IMR-90 (cell line): ENCODE measurements at regions not wholly inside any gene's neighbourhood (a gene's known extent, or its start where the extent isn't known, plus 50 kb on each side); places are given as distances from the start of the nearest gene placed in this dataset.

Experiments
- ATAC-seq: fragments of 200-7000 bp; cut with Tn5 transposase; 2 replicates; pipeline ENCODE4 v1.9.1; 2020; ENCODE audit warnings: low read depth, mild to moderate bottlenecking, moderate library complexity
- BruUV-seq: library from RNA; stranded (reverse); fragments of 400-500 nt; replicated peaks from 2 replicates; lab custom pipeline; 2021; lab: Mats Ljungman, UMichigan
- CTCF ChIA-PET: fragments of 300-600 bp; formaldehyde crosslinking; extraction: SDS; loops from one replicate; lab custom pipeline; 2021; ENCODE audit warnings: antibody characterized with exemption; lab: Yijun Ruan, JAX
- POLR2A ChIA-PET: fragments of 300-600 bp; sonication (Branson Sonifier 250); formaldehyde crosslinking; loops from one replicate; lab custom pipeline; 2022; ENCODE audit warnings: antibody characterized with exemption; ENCODE audit not compliant: unreplicated experiment; lab: Charles Lee
- DNase-seq: peaks from one replicate; pipeline ENCODE4 v3.0.0; 2013
- H2AFZ ChIP-seq: replicated peaks from 2 replicates; pipeline ENCODE3; 2013; ENCODE audit warnings: low read length, mild to moderate bottlenecking; ENCODE audit not compliant: poor library complexity
- H2AK5ac ChIP-seq: 2 replicates; pipeline ENCODE4 v1.6.1; 2013; ENCODE audit warnings: low read depth, low read length, inconsistent platforms
- H2AK9ac ChIP-seq: replicated peaks from 2 replicates; pipeline ENCODE3; 2013; ENCODE audit warnings: mild to moderate bottlenecking, low read depth, low read length, moderate library complexity; ENCODE audit not compliant: poor library complexity
- H2BK120ac ChIP-seq: 2 replicates; pipeline ENCODE4 v1.6.1; 2013; ENCODE audit warnings: low read depth, low read length, inconsistent platforms
- H2BK15ac ChIP-seq: 3 replicates; pipeline ENCODE4 v1.6.1; 2013; ENCODE audit warnings: low read depth, low read length, inconsistent platforms
- H2BK20ac ChIP-seq: 2 replicates; pipeline ENCODE4 v1.6.1; 2013; ENCODE audit warnings: low read depth, mild to moderate bottlenecking, inconsistent platforms, low read length, moderate library complexity
- H2BK5ac ChIP-seq: 2 replicates; pipeline ENCODE4 v1.6.1; 2013; ENCODE audit warnings: mild to moderate bottlenecking, low read depth, low read length, inconsistent platforms; ENCODE audit not compliant: poor library complexity, severe bottlenecking
- H3K14ac ChIP-seq: replicated peaks from 2 replicates; pipeline ENCODE4 v1.6.1; 2013; ENCODE audit warnings: low read depth, low read length, inconsistent platforms
- H3K18ac ChIP-seq: 2 replicates; pipeline ENCODE4 v1.6.1; 2013; ENCODE audit warnings: low read depth, low read length, control low read depth
- H3K23ac ChIP-seq: 2 replicates; pipeline ENCODE4 v1.6.1; 2013; ENCODE audit warnings: low read depth, low read length, inconsistent platforms
- H3K27ac ChIP-seq: 2 replicates; pipeline ENCODE4 v1.5.1; 2013; ENCODE audit warnings: mild to moderate bottlenecking, control low read depth, low read length; ENCODE audit not compliant: insufficient read depth
- H3K27me3 ChIP-seq: 2 replicates; pipeline ENCODE4 v1.6.1; 2013; ENCODE audit warnings: low read length; ENCODE audit not compliant: control insufficient read depth, insufficient read depth
- H3K36me3 ChIP-seq: 2 replicates; pipeline ENCODE4 v1.6.1; 2013; ENCODE audit warnings: low read length, mixed read lengths; ENCODE audit not compliant: control insufficient read depth, insufficient read depth
- H3K4ac ChIP-seq: 2 replicates; pipeline ENCODE4 v1.6.1; 2013; ENCODE audit warnings: low read depth, low read length, inconsistent platforms
- H3K4me1 ChIP-seq: 2 replicates; pipeline ENCODE4 v1.6.1; 2013; ENCODE audit warnings: low read length, mixed read lengths; ENCODE audit not compliant: control insufficient read depth, insufficient read depth
- H3K4me2 ChIP-seq: 2 replicates; pipeline ENCODE4 v1.6.1; 2013; ENCODE audit warnings: low read depth, mild to moderate bottlenecking, control low read depth, low read length, moderate library complexity
- H3K4me3 ChIP-seq: 2 replicates; pipeline ENCODE4 v1.5.1; 2013; ENCODE audit warnings: low read depth, mild to moderate bottlenecking, control low read depth, low read length, moderate library complexity; ENCODE audit not compliant: insufficient read depth
- H3K56ac ChIP-seq: 2 replicates; pipeline ENCODE4 v1.6.1; 2013; ENCODE audit warnings: low read length, inconsistent platforms; ENCODE audit not compliant: insufficient read depth; ENCODE audit errors: extremely low read depth
- H3K79me1 ChIP-seq, 2 experiments: 2 replicates each; pipeline ENCODE4 v1.6.1; 2013; ENCODE audit warnings: low read length in 2 of 2, inconsistent platforms in 1 of 2, low read depth in 1 of 2
- H3K9ac ChIP-seq: 2 replicates; pipeline ENCODE4 v1.6.1; 2013; ENCODE audit warnings: low read depth, low read length, control low read depth
- H3K9me1 ChIP-seq: 2 replicates; pipeline ENCODE4 v1.6.1; 2013; ENCODE audit warnings: low read length, inconsistent platforms; ENCODE audit not compliant: insufficient read depth
- H3K9me3 ChIP-seq: 2 replicates; pipeline ENCODE4 v1.6.1; 2013; ENCODE audit warnings: low read length; ENCODE audit not compliant: control insufficient read depth, insufficient read depth
- H4K20me1 ChIP-seq: 2 replicates; pipeline ENCODE4 v1.6.1; 2013; ENCODE audit warnings: low read length, inconsistent platforms; ENCODE audit not compliant: insufficient read depth
- H4K5ac ChIP-seq: 2 replicates; pipeline ENCODE4 v1.6.1; 2013; ENCODE audit warnings: mild to moderate bottlenecking, low read depth, low read length, control low read depth
- H4K8ac ChIP-seq, 2 experiments: 2 replicates each; pipeline ENCODE4 v1.6.1; 2013; ENCODE audit warnings: low read depth in 2 of 2, low read length in 2 of 2, control low read depth in 1 of 2, inconsistent platforms in 1 of 2
- H4K91ac ChIP-seq: 2 replicates; pipeline ENCODE4 v1.6.1; 2013; ENCODE audit warnings: low read depth, low read length, inconsistent platforms; ENCODE audit not compliant: insufficient read depth
- MAFK ChIP-seq: IDR thresholded peaks from 2 replicates; pipeline ENCODE4 v1.6.1; 2012; ENCODE audit warnings: low read depth, low read length, improper control_type of control experiment
- POLR2A ChIP-seq: IDR thresholded peaks from 2 replicates; pipeline ENCODE4 v1.6.1; 2012; ENCODE audit warnings: mild to moderate bottlenecking, low read depth, low read length
- RAD21 ChIP-seq: IDR thresholded peaks from 2 replicates; pipeline ENCODE4 v1.6.1; 2012; ENCODE audit warnings: low read length, improper control_type of control experiment
- RFX5 ChIP-seq: IDR thresholded peaks from 2 replicates; pipeline ENCODE4 v1.8.0; 2012; ENCODE audit warnings: low read depth, mild to moderate bottlenecking, low read length, moderate library complexity
- WGBS, 2 experiments: methylation state at CpG; one replicate each; pipeline versions ENCODE4 v1.1.5 to v1.1.7; 2013; ENCODE audit warnings: missing lambda C conversion rate in 2 of 2; ENCODE audit not compliant: insufficient read length in 1 of 2; ENCODE audit errors: extremely low coverage in 2 of 2; 5-methylcytosine and 5-hydroxymethylcytosine counted together
- dilution Hi-C: fragments of 300-500 bp; cut with HindIII; formaldehyde crosslinking; loops from one replicate; pipeline ENCODE4 v1.14.3; 2018; ENCODE audit warnings: low sequenced_read_pairs; ENCODE audit not compliant: unreplicated experiment
- in situ Hi-C: fragments of 300-500 bp; cut with MboI; formaldehyde crosslinking; loops from 3 replicates; pipeline ENCODE4 v1.14.3; 2019; ENCODE audit warnings: low sequenced_read_pairs, inconsistent platforms, mixed read lengths
- intact Hi-C: fragments of 100-400 bp; cut with micrococcal nuclease; formaldehyde crosslinking; loops from 2 replicates; pipeline ENCODE4 v1.10.0; 2022
- TF ChIP-seq, protein P1 (sequence below): fragments of 150-350 bp; IDR thresholded peaks from 2 replicates; pipeline ENCODE4 v1.6.1; 2017; ENCODE audit warnings: mild to moderate bottlenecking, antibody characterized with exemption, low read length, low read depth

DNA sequence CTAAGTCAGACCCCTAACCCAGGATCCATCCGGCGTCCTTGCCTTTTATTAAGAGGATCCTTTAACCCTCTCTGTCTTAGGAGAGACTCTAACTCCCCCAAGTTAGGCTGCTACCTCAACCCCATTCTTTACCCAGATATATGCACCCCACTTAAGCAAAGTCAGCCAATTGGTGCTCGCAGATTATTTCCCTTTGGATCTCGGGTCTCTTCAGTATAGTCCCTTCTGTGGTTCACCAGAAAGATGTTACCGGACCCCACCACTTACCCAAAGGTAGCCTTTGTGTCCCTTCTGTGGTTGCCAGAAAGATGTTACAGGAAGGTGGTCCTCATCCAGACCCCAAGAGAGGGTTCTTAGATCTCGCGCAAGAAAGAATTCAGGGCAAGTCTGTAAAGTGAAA lies 212.9 kb upstream of the GRID2 start:
- Histone ChIP-seq H2AFZ (no peak overlapping the region), H3K18ac (no peak overlapping the region), H3K4me3 (0 out of 2 replicates have a peak overlapping the region, but pooled peaks have one; percentile 18), H2BK15ac (no peak overlapping the region), H2BK5ac (no peak overlapping the region), H3K4me2 (no peak overlapping the region), H4K5ac (no peak overlapping the region), H3K9me1 (no peaks in the 10 kb centered on the region), H2AK5ac (no peak overlapping the region), H3K56ac (no peak overlapping the region), H3K27me3 (no peaks in the 10 kb centered on the region), H3K79me1 (no peaks in the 10 kb centered on the region), H3K9ac (no peak overlapping the region), H4K91ac (no peak overlapping the region), H2BK120ac (no peak overlapping the region), H3K36me3 (no peaks in the 10 kb centered on the region), H3K27ac (no peak overlapping the region), H3K4me1 (no peaks in the 10 kb centered on the region), H2BK20ac (no peak overlapping the region), H4K8ac (no peak overlapping the region; a peak in 1 of 4 replicates), H3K23ac (no peak overlapping the region), H3K4ac (no peak overlapping the region), H4K20me1 (no peaks in the 10 kb centered on the region), H3K14ac (no peak overlapping the region), H2AK9ac (no peak overlapping the region), H3K9me3 (no peaks in the 10 kb centered on the region)
- BruUV-seq = no TSS peak
- POLR2A ChIA-PET = no interaction called here
- intact Hi-C loops = loop anchor here (2.0 kb wide), 1 partner anchor 1774 kb away; no protein-coding TSS in a partner anchor
- in situ Hi-C loops = no loop called here
- CTCF ChIA-PET = no interaction called here
- ATAC-seq = no peak
- WGBS, 2 experiments = 60% methylated on average over 1 of the region's 7 CpGs; no CpG with 5 or more reads in 1 of the 2 experiments
- TF ChIP-seq RFX5 (no peak), MAFK (no peak), POLR2A (no peak), RAD21 (no peak)
- TF ChIP-seq, protein P1, sequence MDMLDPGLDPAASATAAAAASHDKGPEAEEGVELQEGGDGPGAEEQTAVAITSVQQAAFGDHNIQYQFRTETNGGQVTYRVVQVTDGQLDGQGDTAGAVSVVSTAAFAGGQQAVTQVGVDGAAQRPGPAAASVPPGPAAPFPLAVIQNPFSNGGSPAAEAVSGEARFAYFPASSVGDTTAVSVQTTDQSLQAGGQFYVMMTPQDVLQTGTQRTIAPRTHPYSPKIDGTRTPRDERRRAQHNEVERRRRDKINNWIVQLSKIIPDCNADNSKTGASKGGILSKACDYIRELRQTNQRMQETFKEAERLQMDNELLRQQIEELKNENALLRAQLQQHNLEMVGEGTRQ = no peak
- DNase-seq = no peak
- dilution Hi-C loops = no loop called here
